Mesothelial cell of epicardium (in vitro differentiated cells): ENCODE measurements at regions not wholly inside any gene's neighbourhood (a gene's known extent, or its start where the extent isn't known, plus 50 kb on each side); places are given as distances from the start of the nearest gene placed in this dataset.

Source experiments
- DNase-seq, 2 experiments: peaks; one replicate each; pipeline ENCODE4 v3.0.0; 2021; ENCODE audit warnings: low spot score in 2 of 2; ENCODE audit not compliant: unreplicated experiment in 2 of 2
- H3K27ac Mint-ChIP-seq: 2 replicates; pipeline ENCODE4 v1.8.0; 2021; ENCODE audit warnings: mixed read lengths
- H3K27me3 Mint-ChIP-seq: 2 replicates; pipeline ENCODE4 v1.8.0; 2021; ENCODE audit warnings: low read depth, mixed read lengths
- H3K36me3 Mint-ChIP-seq: 2 replicates; pipeline ENCODE4 v1.8.0; 2021; ENCODE audit warnings: mixed read lengths
- H3K4me1 Mint-ChIP-seq: 2 replicates; pipeline ENCODE4 v1.8.0; 2021; ENCODE audit warnings: mixed read lengths
- H3K4me3 Mint-ChIP-seq: 2 replicates; pipeline ENCODE4 v1.8.0; 2021; ENCODE audit warnings: mild to moderate bottlenecking, moderate library complexity, mixed read lengths
- H3K9me3 Mint-ChIP-seq: 2 replicates; pipeline ENCODE4 v1.8.0; 2021; ENCODE audit warnings: mixed read lengths
- TF ChIP-seq, protein P1 (sequence below): fragments of 200-600 bp; sonication (generic); IDR thresholded peaks from one replicate; pipeline ENCODE4 v1.5.0; 2021; ENCODE audit warnings: antibody characterized with exemption; ENCODE audit not compliant: unreplicated experiment

DNA sequence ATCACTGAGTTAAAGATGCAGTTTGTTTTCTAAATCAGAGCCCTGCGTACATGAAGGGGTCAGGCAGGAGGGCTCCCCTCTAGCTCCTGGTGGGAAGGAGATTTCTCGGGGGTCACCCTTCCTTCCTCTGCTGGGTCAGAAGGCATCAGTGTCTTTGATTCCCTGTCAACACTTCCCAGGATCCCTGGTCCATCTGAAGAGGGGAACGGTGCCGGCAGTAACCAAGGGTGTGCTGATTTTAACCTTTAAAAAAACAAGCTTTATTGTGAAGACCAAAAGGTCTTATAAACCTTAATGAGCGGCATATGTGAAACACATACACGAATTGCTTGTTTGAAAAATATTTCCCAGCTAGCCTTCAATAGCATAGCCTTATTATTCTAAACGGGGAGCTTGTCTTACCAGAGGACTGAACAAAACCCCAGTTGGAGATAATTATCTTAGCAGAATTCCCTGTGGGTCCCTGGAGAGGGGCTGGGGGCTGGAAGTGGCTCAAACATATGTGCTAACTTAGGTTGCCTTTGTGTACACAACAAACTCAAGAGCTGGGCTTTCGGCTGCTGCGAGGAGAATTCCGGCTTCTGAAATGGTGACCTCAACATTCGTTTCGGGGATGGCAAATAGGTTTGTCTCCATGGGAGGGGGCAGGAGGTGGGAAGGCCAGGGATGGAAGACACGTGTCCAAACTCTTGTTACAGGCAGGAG is 114.9 kb upstream of the MYCN start:
- Mint-ChIP-seq H3K4me1 (peaks cover 14% of the 10 kb centered on the region), H3K36me3 (no peaks in the 10 kb centered on the region), H3K27ac (peak overlapping the region; percentile 88), H3K4me3 (no peak overlapping the region), H3K9me3 (no peaks in the 10 kb centered on the region), H3K27me3 (no peaks in the 10 kb centered on the region)
- TF ChIP-seq, protein P1, sequence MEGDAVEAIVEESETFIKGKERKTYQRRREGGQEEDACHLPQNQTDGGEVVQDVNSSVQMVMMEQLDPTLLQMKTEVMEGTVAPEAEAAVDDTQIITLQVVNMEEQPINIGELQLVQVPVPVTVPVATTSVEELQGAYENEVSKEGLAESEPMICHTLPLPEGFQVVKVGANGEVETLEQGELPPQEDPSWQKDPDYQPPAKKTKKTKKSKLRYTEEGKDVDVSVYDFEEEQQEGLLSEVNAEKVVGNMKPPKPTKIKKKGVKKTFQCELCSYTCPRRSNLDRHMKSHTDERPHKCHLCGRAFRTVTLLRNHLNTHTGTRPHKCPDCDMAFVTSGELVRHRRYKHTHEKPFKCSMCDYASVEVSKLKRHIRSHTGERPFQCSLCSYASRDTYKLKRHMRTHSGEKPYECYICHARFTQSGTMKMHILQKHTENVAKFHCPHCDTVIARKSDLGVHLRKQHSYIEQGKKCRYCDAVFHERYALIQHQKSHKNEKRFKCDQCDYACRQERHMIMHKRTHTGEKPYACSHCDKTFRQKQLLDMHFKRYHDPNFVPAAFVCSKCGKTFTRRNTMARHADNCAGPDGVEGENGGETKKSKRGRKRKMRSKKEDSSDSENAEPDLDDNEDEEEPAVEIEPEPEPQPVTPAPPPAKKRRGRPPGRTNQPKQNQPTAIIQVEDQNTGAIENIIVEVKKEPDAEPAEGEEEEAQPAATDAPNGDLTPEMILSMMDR: no peak
- DNase-seq: no peak

DNA sequence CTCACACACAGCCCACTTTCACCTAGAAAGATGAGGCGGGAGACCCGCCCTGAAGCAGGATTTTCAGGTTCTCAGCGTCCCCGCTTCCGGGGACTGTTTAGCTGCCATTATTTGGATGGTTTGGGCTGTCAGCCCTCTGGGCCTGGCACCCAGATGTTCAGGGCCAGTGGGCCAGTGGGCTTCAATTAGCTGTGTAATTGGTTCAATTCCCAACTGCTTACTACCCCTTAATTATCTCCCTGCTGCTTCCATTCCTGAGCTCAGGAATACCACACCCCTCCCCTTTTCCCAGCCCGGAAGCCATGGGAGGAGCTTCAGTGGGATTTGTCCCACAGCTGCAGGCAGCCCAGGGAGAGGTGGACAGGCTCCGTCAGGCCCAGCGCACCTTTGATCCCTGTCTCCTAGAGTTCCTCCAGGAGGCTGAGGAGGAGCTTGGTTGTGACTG is 114.1 kb upstream of the MYCN start:
- Mint-ChIP-seq H3K27me3 (no peaks in the 10 kb centered on the region), H3K4me3 (no peak overlapping the region), H3K27ac (no peak overlapping the region), H3K4me1 (peaks cover 14% of the 10 kb centered on the region), H3K9me3 (no peaks in the 10 kb centered on the region), H3K36me3 (no peaks in the 10 kb centered on the region)
- no peak for DNase-seq
- TF ChIP-seq, protein P1: no peak

DNA sequence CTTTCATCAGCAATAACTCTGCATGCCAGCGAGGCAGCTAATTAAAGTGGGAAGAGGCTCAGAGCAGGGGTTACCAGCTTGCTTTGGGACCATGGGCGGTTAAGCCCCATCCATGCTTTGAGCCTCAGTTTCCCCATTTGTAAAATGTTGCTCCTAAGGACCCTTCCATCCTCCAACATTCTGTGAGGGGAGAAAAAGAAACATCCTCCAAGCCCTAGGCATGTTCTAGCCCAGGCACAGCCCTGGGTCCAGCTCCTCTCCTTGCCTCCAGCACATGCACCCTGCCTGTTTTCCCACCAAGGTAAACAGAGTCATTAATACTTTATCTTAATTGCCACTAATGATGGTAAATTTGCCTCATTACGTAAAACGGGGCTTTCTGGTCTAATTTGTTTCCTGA is 113.3 kb upstream of the MYCN start:
- Mint-ChIP-seq H3K36me3 (no peaks in the 10 kb centered on the region), H3K27ac (no peak overlapping the region), H3K27me3 (no peaks in the 10 kb centered on the region), H3K9me3 (no peaks in the 10 kb centered on the region), H3K4me1 (peaks cover 14% of the 10 kb centered on the region), H3K4me3 (no peak overlapping the region)
- TF ChIP-seq, protein P1: no peak
- DNase-seq: no peak

DNA sequence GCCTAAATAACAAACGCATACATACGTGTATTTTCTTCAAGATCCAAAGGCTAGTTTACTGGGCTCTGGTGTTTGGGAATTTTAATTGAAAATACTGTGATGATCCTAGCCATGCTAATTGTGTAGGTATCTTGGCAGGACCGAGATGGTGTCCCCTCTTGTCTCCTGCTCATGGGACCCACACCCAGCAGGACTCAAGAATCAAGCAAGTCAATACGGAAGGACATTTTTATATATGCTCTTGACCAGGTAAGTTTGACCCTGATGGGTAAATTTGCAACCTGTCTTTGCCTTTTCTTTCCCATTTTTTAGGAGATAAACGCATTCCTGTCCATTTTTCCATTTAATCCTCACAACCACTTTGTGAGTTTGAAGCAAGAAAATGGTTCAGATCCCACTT is 111.8 kb upstream of the MYCN start:
- H3K4me1 Mint-ChIP-seq: peaks cover 14% of the 10 kb centered on the region
- H3K9me3 Mint-ChIP-seq: no peaks in the 10 kb centered on the region
- no peaks in the 10 kb centered on the region for H3K27me3 Mint-ChIP-seq
- H3K27ac Mint-ChIP-seq: no peak overlapping the region
- H3K36me3 Mint-ChIP-seq: no peaks in the 10 kb centered on the region
- no peak for DNase-seq
- TF ChIP-seq, protein P1: no peak
- no peak overlapping the region for H3K4me3 Mint-ChIP-seq

DNA sequence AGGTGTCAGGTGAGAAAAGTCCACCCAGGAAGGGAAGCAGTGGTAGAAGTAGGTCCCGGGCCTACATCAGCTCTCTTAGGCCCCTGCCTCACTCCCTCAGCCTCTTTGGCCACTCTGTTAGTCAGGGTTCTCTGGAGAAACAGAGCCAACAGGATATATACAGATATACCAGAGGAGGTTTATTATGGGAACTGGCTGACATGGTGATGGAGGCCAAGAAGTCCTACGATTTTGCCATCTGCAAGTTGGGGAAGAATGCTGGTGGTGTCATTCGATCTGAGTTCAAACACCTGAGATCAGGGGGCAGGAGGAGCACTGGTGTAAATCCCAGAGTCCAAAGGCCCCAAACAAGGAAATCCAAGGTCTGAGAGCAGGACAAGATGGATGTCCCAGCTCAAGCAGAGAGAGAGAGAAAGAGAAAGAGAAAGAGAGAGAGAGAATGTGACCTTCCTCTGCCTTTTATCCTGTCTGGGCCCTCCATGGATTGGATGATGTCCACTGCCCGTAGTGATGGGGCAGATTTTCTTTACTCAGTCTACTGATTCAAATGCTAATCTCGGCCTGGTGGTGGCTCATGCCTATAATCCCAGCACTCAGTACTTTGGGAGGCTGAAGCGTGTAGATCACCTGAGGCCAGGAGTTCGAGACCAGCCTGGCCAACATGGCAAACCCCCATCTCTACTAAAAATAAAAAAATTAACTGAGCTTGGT is 111.1 kb upstream of the MYCN start:
- Mint-ChIP-seq H3K4me1 (peaks cover 14% of the 10 kb centered on the region), H3K9me3 (peaks cover under 1% of the 10 kb centered on the region), H3K4me3 (no peak overlapping the region), H3K36me3 (no peaks in the 10 kb centered on the region), H3K27me3 (no peaks in the 10 kb centered on the region), H3K27ac (no peak overlapping the region)
- TF ChIP-seq, protein P1: no peak
- DNase-seq: no peak
